OCI-M1 (cell line): ENCODE measurements at regions not wholly inside any gene's neighbourhood (a gene's known extent, or its start where the extent isn't known, plus 50 kb on each side); places are given as distances from the start of the nearest gene placed in this dataset.

Source experiments
- DNase-seq: peaks from one replicate; lab custom pipeline; 2025; lab: John Stamatoyannopoulos, UW

GRCh38 chr4:111579767-111580166 lies 565.5 kb upstream of the FAM241A start:
- no peak for DNase-seq

- DNase-seq, result no peak
These were observed 549.8 kb upstream of the FAM241A start for GRCh38 chr4:111595456-111595855.

DNA sequence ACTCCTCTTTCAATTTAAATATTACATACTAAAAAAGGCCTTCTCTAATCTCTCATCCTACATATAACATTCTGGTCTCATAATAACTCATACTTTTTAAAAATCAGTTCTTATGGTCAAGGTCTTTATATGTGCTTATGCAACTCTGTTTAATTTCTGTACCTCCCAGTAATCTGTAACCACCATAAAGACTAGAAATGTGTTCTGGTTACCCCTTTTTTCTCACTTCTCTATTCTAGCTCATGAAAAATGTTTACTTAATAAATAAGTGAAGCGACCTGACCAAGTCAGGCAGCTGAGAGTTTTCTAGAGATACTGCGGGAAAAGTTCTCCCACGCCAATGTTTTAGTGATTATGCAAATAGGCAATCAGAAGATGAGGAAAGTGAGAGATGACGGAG lies 548.8 kb upstream of the FAM241A start:
- no peak for DNase-seq

DNA sequence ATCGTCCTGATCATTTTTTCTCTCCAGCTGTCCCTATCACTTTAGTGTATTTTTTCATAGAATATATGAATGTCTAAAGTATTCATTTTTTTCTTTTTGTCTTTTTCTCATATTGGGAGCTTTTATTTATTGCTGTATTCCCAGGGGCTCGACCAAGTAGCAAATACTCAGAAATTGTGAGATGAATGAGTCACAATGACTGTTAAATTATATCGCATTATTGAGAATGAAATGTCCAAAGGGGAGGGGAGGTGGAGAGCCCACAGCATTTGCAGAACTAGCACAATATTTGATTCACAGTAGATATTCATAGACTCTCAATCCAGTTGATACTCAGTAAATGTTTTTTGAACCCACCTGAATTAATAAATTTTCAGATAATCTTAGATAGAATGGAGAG lies 543.6 kb upstream of the FAM241A start:
- no peak for DNase-seq

DNA sequence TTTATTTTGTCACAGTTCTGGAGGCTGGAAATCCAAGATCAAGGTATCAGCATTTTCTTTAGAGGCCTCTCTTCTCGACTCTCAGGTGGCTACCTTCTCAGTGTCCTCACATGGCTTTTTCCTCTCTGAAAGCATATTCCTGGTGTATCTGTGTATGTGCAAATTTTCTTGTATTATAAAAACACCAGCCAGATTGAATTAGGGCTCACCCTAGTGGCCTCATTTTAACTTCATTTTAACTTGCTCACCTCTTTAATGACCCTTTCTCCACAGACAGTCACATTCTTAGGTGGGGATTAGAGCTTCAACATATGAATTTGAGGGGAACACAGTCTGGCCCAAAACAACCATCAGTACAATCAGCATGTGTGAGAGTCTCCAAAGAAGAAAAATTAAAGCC lies 542.4 kb upstream of the FAM241A start:
- peak; percentile 35 for DNase-seq

DNA sequence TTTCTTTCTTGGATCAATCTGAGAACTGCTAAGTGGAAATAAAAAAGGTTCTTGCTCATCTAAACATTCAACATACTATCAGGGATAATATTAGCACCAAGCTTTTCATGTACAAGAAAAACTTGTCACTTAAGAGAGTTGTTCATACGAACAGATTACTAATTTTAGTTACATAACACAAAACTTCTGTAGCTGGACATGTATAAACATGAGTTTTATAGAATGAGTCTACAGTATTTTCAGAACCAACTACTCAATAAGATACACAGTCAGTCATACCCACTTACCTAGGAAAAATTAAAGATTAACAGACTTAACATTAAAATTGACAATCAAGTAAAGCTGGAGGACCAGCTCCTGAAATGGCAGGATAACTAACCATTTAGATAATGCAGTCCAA lies 540.1 kb upstream of the FAM241A start:
- no peak for DNase-seq

GRCh38 chr4:111610681-111611080 lies 534.6 kb upstream of the FAM241A start:
- DNase-seq, result no peak

GRCh38 chr4:111618908-111619307 lies 526.3 kb upstream of the FAM241A start:
- DNase-seq, result peak; percentile 5

- DNase-seq, result no peak
These were observed 516.8 kb upstream of the FAM241A start for GRCh38 chr4:111628437-111628836.

DNA sequence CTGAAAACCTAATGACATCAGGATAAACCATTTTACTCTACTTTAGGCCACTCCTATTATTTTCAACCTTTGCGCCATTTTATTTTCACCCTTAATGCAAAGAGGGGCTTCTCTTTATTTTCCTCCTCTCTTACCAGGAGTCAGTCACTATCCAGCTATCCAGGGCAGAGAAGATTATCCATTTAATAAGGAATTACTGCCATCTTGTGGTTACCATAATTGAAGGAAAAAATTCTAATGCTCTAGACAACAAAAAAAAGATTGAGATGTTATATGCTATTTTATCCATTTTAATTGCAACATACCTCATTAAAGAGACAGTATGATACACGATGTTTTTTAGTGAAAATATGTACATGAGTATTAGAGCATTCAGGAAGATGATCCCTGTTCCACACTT lies 514.5 kb upstream of the FAM241A start:
- DNase-seq, result peak; percentile 64

DNA sequence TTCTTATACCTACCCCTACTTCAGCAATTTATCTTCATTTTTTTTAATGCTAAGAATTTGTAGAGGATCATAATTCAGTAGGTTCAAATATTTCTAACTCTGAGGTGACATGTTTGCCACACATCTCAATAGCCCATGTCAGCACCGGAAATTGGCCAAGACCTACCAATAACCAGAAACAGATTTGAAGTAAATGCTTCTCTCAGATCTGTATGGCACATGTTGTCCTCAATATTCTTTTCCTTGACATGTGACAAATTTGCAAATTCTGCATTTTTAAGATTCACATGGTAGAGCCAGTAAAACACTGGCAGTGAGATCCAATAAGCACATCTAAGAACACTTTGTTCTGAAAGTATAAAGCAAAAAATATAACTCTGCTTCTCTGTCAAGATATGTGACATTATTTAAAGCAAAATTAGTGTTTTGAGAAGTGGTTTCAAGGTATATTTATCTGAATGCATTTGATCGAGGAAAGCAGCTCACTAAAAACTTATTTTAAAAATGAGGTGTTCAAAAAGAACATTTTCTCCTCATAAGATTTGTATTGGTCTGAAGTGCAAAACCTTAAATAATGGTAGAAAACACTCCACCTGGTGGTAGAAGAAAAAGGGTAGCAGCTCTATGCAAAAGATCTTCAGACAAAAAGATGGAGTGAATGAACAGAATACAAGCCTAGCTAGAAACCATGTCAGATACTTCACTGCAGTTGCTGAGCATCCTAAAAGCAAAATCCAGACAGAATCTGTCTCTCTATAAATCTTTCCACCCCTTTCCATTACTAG lies 513.8 kb upstream of the FAM241A start:
- DNase-seq, result peak; percentile 68

DNA sequence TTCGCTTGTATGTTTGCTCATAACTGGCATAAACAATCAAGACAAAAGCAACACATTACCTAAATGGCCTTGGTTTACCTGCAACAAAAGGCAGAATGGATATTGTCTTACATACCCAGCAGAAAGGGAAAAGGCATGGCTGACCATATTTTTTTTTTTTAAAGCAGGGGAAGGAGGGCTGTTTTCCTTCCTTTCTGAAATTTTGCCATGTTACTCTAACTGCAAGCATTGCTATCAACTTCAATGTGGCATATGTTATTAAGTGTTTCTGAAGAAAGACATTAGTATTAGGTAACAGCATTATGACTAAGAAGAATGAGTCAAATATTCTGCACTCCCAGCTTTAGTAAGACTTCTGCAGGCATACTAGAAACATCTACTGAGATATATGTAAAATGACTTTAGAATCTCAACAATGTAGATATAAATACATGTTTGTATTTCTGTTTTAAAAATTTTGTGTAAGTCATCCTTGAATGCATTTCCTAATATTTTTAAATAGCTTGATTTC lies 512.6 kb upstream of the FAM241A start:
- no peak for DNase-seq

GRCh38 chr4:111633663-111634266 lies 511.5 kb upstream of the FAM241A start:
- DNase-seq, result no peak

DNA sequence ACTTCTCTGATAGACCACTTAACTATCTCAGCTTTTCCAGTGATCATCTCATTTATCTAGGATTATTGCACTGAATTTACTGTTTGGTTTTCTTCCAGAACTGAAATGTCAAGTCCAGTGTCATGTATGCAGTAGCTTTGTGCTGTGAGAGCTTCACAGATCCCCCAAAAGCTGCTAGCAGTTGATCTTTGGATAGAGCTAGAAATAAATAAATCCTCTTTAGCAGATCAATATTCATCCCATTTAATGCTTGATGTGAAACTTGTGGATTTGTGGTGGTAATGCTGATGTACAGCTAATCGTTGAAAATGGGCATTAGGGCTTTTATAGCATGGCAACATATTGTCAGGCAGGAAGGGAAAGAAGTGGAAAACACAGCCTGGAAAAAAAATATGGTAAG lies 509.6 kb upstream of the FAM241A start:
- DNase-seq, result no peak

- no peak for DNase-seq
These were observed 508.2 kb upstream of the FAM241A start for GRCh38 chr4:111636961-111637585.

- DNase-seq, result no peak
These were observed 506.0 kb upstream of the FAM241A start for GRCh38 chr4:111639120-111639690.

- DNase-seq, result peak; percentile 29
These were observed 505.4 kb upstream of the FAM241A start for GRCh38 chr4:111639876-111640275.

- peak; percentile 93 for DNase-seq
These were observed 503.3 kb upstream of the FAM241A start for GRCh38 chr4:111641813-111642579.

DNA sequence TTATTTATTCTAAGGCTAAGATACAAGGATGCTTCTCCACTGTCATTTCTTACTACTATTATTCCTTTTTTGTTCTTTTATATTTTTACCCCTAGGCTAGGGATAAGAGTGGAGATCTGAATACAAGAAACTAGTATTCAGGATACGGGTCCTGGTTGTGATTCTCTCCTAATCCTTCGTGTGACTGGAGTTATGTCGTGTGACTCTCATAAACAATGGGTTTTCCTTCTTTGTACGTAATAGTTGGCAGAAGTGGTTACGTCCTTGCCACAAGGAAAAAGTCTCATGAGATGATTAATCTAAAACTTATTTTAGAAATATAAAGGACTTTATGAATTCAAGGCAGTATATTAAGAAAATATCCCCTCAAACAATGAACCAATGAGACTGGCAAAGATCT lies 497.2 kb upstream of the FAM241A start:
- no peak for DNase-seq

GRCh38 chr4:111649308-111649707 lies 495.9 kb upstream of the FAM241A start:
- DNase-seq, result no peak

DNA sequence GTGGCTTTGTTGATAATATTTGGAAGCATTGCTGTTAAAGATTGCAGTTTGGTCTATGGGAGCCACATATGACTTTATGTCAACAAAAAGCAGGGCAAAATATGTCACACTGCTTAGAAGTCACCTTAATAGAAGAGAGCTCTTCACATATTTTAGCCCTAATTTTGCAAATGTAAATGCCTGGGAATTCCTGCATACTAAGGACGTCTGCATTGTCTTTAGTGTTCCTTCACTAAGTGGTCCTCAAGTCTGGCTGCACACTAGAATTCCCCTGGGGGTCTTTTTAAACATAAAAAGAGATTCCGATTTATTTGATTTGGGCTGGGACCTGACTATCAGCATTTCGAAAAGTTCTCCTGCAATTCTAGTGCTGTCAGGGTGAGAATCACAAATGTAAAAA lies 495.1 kb upstream of the FAM241A start:
- no peak for DNase-seq

DNA sequence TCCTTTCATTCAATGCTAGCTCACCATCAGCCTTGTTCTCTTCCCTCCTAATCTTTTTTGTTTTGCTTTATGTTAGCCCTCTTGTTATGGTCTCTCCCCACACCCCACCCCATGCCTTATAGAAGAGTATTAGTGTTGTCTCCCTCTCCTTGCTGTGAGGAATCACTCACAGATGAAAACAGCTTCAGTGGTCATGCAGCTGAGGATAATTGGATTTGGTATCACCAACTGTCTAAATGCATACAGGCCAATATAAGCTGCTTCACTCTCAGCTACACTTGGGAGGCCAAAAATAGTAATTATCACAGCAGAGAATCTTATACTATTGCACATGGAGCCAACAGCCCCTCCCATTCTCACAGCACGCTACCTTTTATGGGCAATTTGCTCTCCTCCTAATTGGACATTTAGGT lies 494.6 kb upstream of the FAM241A start:
- DNase-seq, result no peak
